ENCODE measurements at regions not wholly inside any gene's neighbourhood (a gene's known extent, or its start where the extent isn't known, plus 50 kb on each side); places are given as distances from the start of the nearest gene placed in this dataset.

- no peak for TF ChIP-seq FOXP2 (optimal IDR thresholded peaks at IDR 0.05; ENCODE audit: control extremely low read depth, extremely low read length, insufficient read depth)
- TF ChIP-seq EZH2 (IDR thresholded peaks at IDR 0.05), result no peak
- TF ChIP-seq POLR2AphosphoS5 (IDR thresholded peaks at IDR 0.05; ENCODE audit: borderline replicate concordance, low read depth, low read length), result no peak
Observed at GRCh38 chr1:101346419-101346818, 109.6 kb downstream of the S1PR1 start.
